Large intestine (tissue), 3 donors: ENCODE measurements at regions not wholly inside any gene's neighbourhood (a gene's known extent, or its start where the extent isn't known, plus 50 kb on each side); places are given as distances from the start of the nearest gene placed in this dataset.

Experiments used
- DNase-seq, 2 donors: peaks; one replicate each; pipeline versions ENCODE4 v3.0.0 to v3.0.0-alpha.2; 2013
- H3K27ac ChIP-seq: one replicate; pipeline ENCODE4 v1.5.1; 2013; ENCODE audit warnings: low read length
- H3K27me3 ChIP-seq: 2 replicates; pipeline ENCODE4 v1.6.1; 2013; ENCODE audit warnings: low read length; ENCODE audit not compliant: control insufficient read depth, insufficient read depth
- H3K36me3 ChIP-seq: 2 replicates; pipeline ENCODE4 v1.6.1; 2013; ENCODE audit warnings: low read length; ENCODE audit not compliant: control insufficient read depth, insufficient read depth
- H3K4me1 ChIP-seq: one replicate; pipeline ENCODE4 v1.6.1; 2013; ENCODE audit warnings: low read length; ENCODE audit not compliant: control insufficient read depth, insufficient read depth
- H3K4me3 ChIP-seq: one replicate; pipeline ENCODE4 v1.5.1; 2013; ENCODE audit warnings: low read length
- H3K9me3 ChIP-seq: one replicate; pipeline ENCODE4 v1.6.1; 2013; ENCODE audit warnings: mild to moderate bottlenecking, low read depth, low read length, moderate library complexity; ENCODE audit not compliant: control insufficient read depth
- WGBS: methylation state at CpG from one replicate; pipeline ENCODE4 v1.1.5; 2013; ENCODE audit warnings: low lambda C conversion rate; ENCODE audit not compliant: insufficient coverage; 5-methylcytosine and 5-hydroxymethylcytosine counted together

GRCh38 chr12:20194171-20194570 lies 174.2 kb upstream of the PDE3A start:
- no peaks in the 10 kb centered on the region for H3K36me3 ChIP-seq
- WGBS = no CpG with 5 or more reads among the region's 4 CpGs

GRCh38 chr12:20196767-20197166 lies 171.6 kb upstream of the PDE3A start:
- 100% methylated on average over 1 of the region's 4 CpGs for WGBS
- DNase-seq = no peak
- Histone ChIP-seq H3K27me3 (no peaks in the 10 kb centered on the region), H3K9me3 (no peaks in the 10 kb centered on the region), H3K4me3 (no peak overlapping the region), H3K36me3 (no peaks in the 10 kb centered on the region), H3K27ac (no peak overlapping the region), H3K4me1 (no peaks in the 10 kb centered on the region)

More at GRCh38 chr12:20194171-20194570, 174.2 kb upstream of the PDE3A start:
- Histone ChIP-seq H3K9me3 (no peaks in the 10 kb centered on the region), H3K4me1 (peaks cover 6% of the 10 kb centered on the region), H3K27ac (no peak overlapping the region), H3K27me3 (no peaks in the 10 kb centered on the region), H3K4me3 (no peak overlapping the region)
- no peak for DNase-seq

GRCh38 chr12:20197411-20197810 lies 170.9 kb upstream of the PDE3A start:
- no peak for DNase-seq
- Histone ChIP-seq H3K4me3 (no peak overlapping the region), H3K9me3 (no peaks in the 10 kb centered on the region), H3K27me3 (no peaks in the 10 kb centered on the region), H3K27ac (no peak overlapping the region), H3K4me1 (no peaks in the 10 kb centered on the region), H3K36me3 (no peaks in the 10 kb centered on the region)

GRCh38 chr12:20199780-20200179 lies 168.6 kb upstream of the PDE3A start:
- Histone ChIP-seq H3K4me3 (no peak overlapping the region), H3K9me3 (no peaks in the 10 kb centered on the region), H3K4me1 (no peaks in the 10 kb centered on the region), H3K27me3 (no peaks in the 10 kb centered on the region), H3K36me3 (no peaks in the 10 kb centered on the region), H3K27ac (no peak overlapping the region)
- WGBS = 95% methylated on average over 3 of the region's 3 CpGs
- no peak for DNase-seq

- Histone ChIP-seq H3K4me1 (no peaks in the 10 kb centered on the region), H3K27ac (no peak overlapping the region), H3K9me3 (no peaks in the 10 kb centered on the region), H3K4me3 (no peak overlapping the region), H3K27me3 (no peaks in the 10 kb centered on the region), H3K36me3 (no peaks in the 10 kb centered on the region)
- no peak for DNase-seq
Observed at GRCh38 chr12:20201733-20202132, 166.6 kb upstream of the PDE3A start.

- peak in 1 of 2 donors; percentile 20 for DNase-seq
- Histone ChIP-seq H3K4me3 (no peak overlapping the region), H3K36me3 (no peaks in the 10 kb centered on the region), H3K27ac (no peak overlapping the region), H3K4me1 (no peaks in the 10 kb centered on the region), H3K27me3 (no peaks in the 10 kb centered on the region), H3K9me3 (no peaks in the 10 kb centered on the region)
- WGBS = 17% methylated on average over 1 of the region's 2 CpGs
Observed at GRCh38 chr12:20205854-20206253, 162.5 kb upstream of the PDE3A start.

GRCh38 chr12:20206410-20206809 lies 161.9 kb upstream of the PDE3A start:
- DNase-seq = no peak
- H3K27me3 ChIP-seq = no peaks in the 10 kb centered on the region
- WGBS = no CpG with 5 or more reads among the region's 2 CpGs
- H3K36me3 ChIP-seq = no peaks in the 10 kb centered on the region
- no peak overlapping the region for H3K4me3 ChIP-seq
- no peaks in the 10 kb centered on the region for H3K9me3 ChIP-seq
- H3K27ac ChIP-seq = no peak overlapping the region
- H3K4me1 ChIP-seq = no peaks in the 10 kb centered on the region

- H3K27ac ChIP-seq = no peak overlapping the region
- WGBS = 75% methylated on average over 1 of the region's 2 CpGs
- H3K4me1 ChIP-seq = peaks cover 9% of the 10 kb centered on the region
- no peak for DNase-seq
- H3K27me3 ChIP-seq = no peaks in the 10 kb centered on the region
- H3K4me3 ChIP-seq = no peak overlapping the region
- no peaks in the 10 kb centered on the region for H3K36me3 ChIP-seq
- H3K9me3 ChIP-seq = no peaks in the 10 kb centered on the region
Observed at GRCh38 chr12:20210621-20211215, 157.6 kb upstream of the PDE3A start.

GRCh38 chr12:20211541-20211940 lies 156.8 kb upstream of the PDE3A start:
- DNase-seq = peak in 1 of 2 donors; percentile 54

GRCh38 chr12:20211981-20212421 lies 156.3 kb upstream of the PDE3A start:
- no peak for DNase-seq
- H3K36me3 ChIP-seq = no peaks in the 10 kb centered on the region
- H3K27ac ChIP-seq = peak overlapping the region; percentile 26
- no peak overlapping the region for H3K4me3 ChIP-seq
- no peaks in the 10 kb centered on the region for H3K27me3 ChIP-seq
- H3K4me1 ChIP-seq = peaks cover 9% of the 10 kb centered on the region
- WGBS = 56% methylated on average over 2 of the region's 2 CpGs
- H3K9me3 ChIP-seq = no peaks in the 10 kb centered on the region

More at GRCh38 chr12:20211541-20211940, 156.8 kb upstream of the PDE3A start:
- H3K27ac ChIP-seq = no peak overlapping the region
- WGBS = no CpG with 5 or more reads among the region's 3 CpGs
- no peaks in the 10 kb centered on the region for H3K36me3 ChIP-seq
- H3K4me1 ChIP-seq = peaks cover 9% of the 10 kb centered on the region
- H3K4me3 ChIP-seq = no peak overlapping the region
- H3K9me3 ChIP-seq = no peaks in the 10 kb centered on the region
- H3K27me3 ChIP-seq = no peaks in the 10 kb centered on the region
